Mucosa of stomach (tissue), 1 donor: ENCODE measurements at regions not wholly inside any gene's neighbourhood (a gene's known extent, or its start where the extent isn't known, plus 50 kb on each side); places are given as distances from the start of the nearest gene placed in this dataset.

Source experiments
- H3K27me3 ChIP-seq: one replicate; pipeline ENCODE4 v1.7.0; 2013; ENCODE audit warnings: mild to moderate bottlenecking, low read length; ENCODE audit not compliant: control insufficient read depth, insufficient read depth
- H3K36me3 ChIP-seq: one replicate; pipeline ENCODE4 v1.7.0; 2013; ENCODE audit warnings: low read length; ENCODE audit not compliant: control insufficient read depth, insufficient read depth
- H3K4me1 ChIP-seq: one replicate; pipeline ENCODE4 v1.7.0; 2013; ENCODE audit warnings: mild to moderate bottlenecking, low read length; ENCODE audit not compliant: control insufficient read depth, insufficient read depth
- H3K4me3 ChIP-seq: one replicate; pipeline ENCODE4 v1.7.0; 2013; ENCODE audit warnings: low read length
- H3K9ac ChIP-seq: one replicate; pipeline ENCODE4 v1.7.0; 2013; ENCODE audit warnings: mild to moderate bottlenecking, low read length, moderate library complexity
- H3K9me3 ChIP-seq: one replicate; pipeline ENCODE4 v1.7.0; 2013; ENCODE audit warnings: mild to moderate bottlenecking, low read length, moderate library complexity; ENCODE audit not compliant: control insufficient read depth
- donor health status: Pancreatic carcinoma.

- no peak overlapping the region for H3K9ac ChIP-seq
- H3K27me3 ChIP-seq: no peaks in the 10 kb centered on the region
- no peaks in the 10 kb centered on the region for H3K36me3 ChIP-seq
Measured at GRCh38 chr7:46247664-46248063, 326.6 kb upstream of the IGFBP3 start.

GRCh38 chr7:46245586-46246111 is 324.6 kb upstream of the IGFBP3 start:
- no peaks in the 10 kb centered on the region for H3K27me3 ChIP-seq
- no peak overlapping the region for H3K4me3 ChIP-seq
- H3K4me1 ChIP-seq: no peaks in the 10 kb centered on the region

More at GRCh38 chr7:46247664-46248063, 326.6 kb upstream of the IGFBP3 start:
- no peak overlapping the region for H3K4me3 ChIP-seq
- H3K9me3 ChIP-seq: no peaks in the 10 kb centered on the region
- H3K4me1 ChIP-seq: no peaks in the 10 kb centered on the region

GRCh38 chr7:46244757-46245156 is 323.7 kb upstream of the IGFBP3 start:
- no peak overlapping the region for H3K4me3 ChIP-seq
- H3K9me3 ChIP-seq: no peaks in the 10 kb centered on the region
- H3K9ac ChIP-seq: no peak overlapping the region
- no peaks in the 10 kb centered on the region for H3K4me1 ChIP-seq
- H3K27me3 ChIP-seq: no peaks in the 10 kb centered on the region
- H3K36me3 ChIP-seq: no peaks in the 10 kb centered on the region

More at GRCh38 chr7:46245586-46246111, 324.6 kb upstream of the IGFBP3 start:
- Histone ChIP-seq H3K9ac (no peak overlapping the region), H3K36me3 (no peaks in the 10 kb centered on the region), H3K9me3 (no peaks in the 10 kb centered on the region)

- H3K27me3 ChIP-seq: no peaks in the 10 kb centered on the region
- no peak overlapping the region for H3K4me3 ChIP-seq
- no peaks in the 10 kb centered on the region for H3K4me1 ChIP-seq
- H3K9ac ChIP-seq: no peak overlapping the region
- H3K36me3 ChIP-seq: no peaks in the 10 kb centered on the region
- H3K9me3 ChIP-seq: no peaks in the 10 kb centered on the region
Measured at GRCh38 chr7:46243406-46243805, 322.3 kb upstream of the IGFBP3 start.

- Histone ChIP-seq H3K9me3 (no peaks in the 10 kb centered on the region), H3K27me3 (no peaks in the 10 kb centered on the region), H3K9ac (no peak overlapping the region), H3K36me3 (no peaks in the 10 kb centered on the region), H3K4me3 (no peak overlapping the region), H3K4me1 (no peaks in the 10 kb centered on the region)
Measured at GRCh38 chr7:46239846-46240245, 318.8 kb upstream of the IGFBP3 start.

GRCh38 chr7:46237466-46237865 is 316.4 kb upstream of the IGFBP3 start:
- no peak overlapping the region for H3K4me3 ChIP-seq
- H3K9ac ChIP-seq: no peak overlapping the region
- H3K9me3 ChIP-seq: no peaks in the 10 kb centered on the region
- H3K4me1 ChIP-seq: no peaks in the 10 kb centered on the region
- no peaks in the 10 kb centered on the region for H3K27me3 ChIP-seq
- H3K36me3 ChIP-seq: no peaks in the 10 kb centered on the region

GRCh38 chr7:46233585-46234329 is 312.7 kb upstream of the IGFBP3 start:
- H3K9ac ChIP-seq: no peak overlapping the region
- H3K4me1 ChIP-seq: no peaks in the 10 kb centered on the region
- H3K9me3 ChIP-seq: no peaks in the 10 kb centered on the region
- H3K4me3 ChIP-seq: no peak overlapping the region
- H3K27me3 ChIP-seq: no peaks in the 10 kb centered on the region
- H3K36me3 ChIP-seq: no peaks in the 10 kb centered on the region

- H3K9me3 ChIP-seq: no peaks in the 10 kb centered on the region
- no peak overlapping the region for H3K9ac ChIP-seq
- no peaks in the 10 kb centered on the region for H3K27me3 ChIP-seq
- no peaks in the 10 kb centered on the region for H3K4me1 ChIP-seq
- no peak overlapping the region for H3K4me3 ChIP-seq
- no peaks in the 10 kb centered on the region for H3K36me3 ChIP-seq
Measured at GRCh38 chr7:46230990-46231305, 309.9 kb upstream of the IGFBP3 start.

- no peak overlapping the region for H3K9ac ChIP-seq
Measured at GRCh38 chr7:46230298-46230989, 309.4 kb upstream of the IGFBP3 start.

GRCh38 chr7:46229409-46229808 is 308.3 kb upstream of the IGFBP3 start:
- H3K9me3 ChIP-seq: no peaks in the 10 kb centered on the region
- no peak overlapping the region for H3K9ac ChIP-seq
- H3K27me3 ChIP-seq: no peaks in the 10 kb centered on the region
- no peaks in the 10 kb centered on the region for H3K36me3 ChIP-seq
- H3K4me1 ChIP-seq: no peaks in the 10 kb centered on the region
- no peak overlapping the region for H3K4me3 ChIP-seq

More at GRCh38 chr7:46230298-46230989, 309.4 kb upstream of the IGFBP3 start:
- H3K4me3 ChIP-seq: no peak overlapping the region
- no peaks in the 10 kb centered on the region for H3K36me3 ChIP-seq
- H3K27me3 ChIP-seq: no peaks in the 10 kb centered on the region
- no peaks in the 10 kb centered on the region for H3K9me3 ChIP-seq
- no peaks in the 10 kb centered on the region for H3K4me1 ChIP-seq

- no peaks in the 10 kb centered on the region for H3K27me3 ChIP-seq
- no peaks in the 10 kb centered on the region for H3K36me3 ChIP-seq
- H3K4me1 ChIP-seq: no peaks in the 10 kb centered on the region
- no peaks in the 10 kb centered on the region for H3K9me3 ChIP-seq
- no peak overlapping the region for H3K4me3 ChIP-seq
- H3K9ac ChIP-seq: no peak overlapping the region
Measured at GRCh38 chr7:46226860-46227259, 305.8 kb upstream of the IGFBP3 start.

GRCh38 chr7:46224363-46224762 is 303.3 kb upstream of the IGFBP3 start:
- H3K36me3 ChIP-seq: no peaks in the 10 kb centered on the region
- H3K9ac ChIP-seq: no peak overlapping the region
- H3K27me3 ChIP-seq: no peaks in the 10 kb centered on the region
- H3K9me3 ChIP-seq: no peaks in the 10 kb centered on the region
- H3K4me3 ChIP-seq: no peak overlapping the region
- no peaks in the 10 kb centered on the region for H3K4me1 ChIP-seq
